Peyer's patch (tissue), 4 donors: ENCODE measurements at regions not wholly inside any gene's neighbourhood (a gene's known extent, or its start where the extent isn't known, plus 50 kb on each side); places are given as distances from the start of the nearest gene placed in this dataset.

ENCODE experiments used
- DNase-seq, 3 donors: peaks; one replicate each; pipeline ENCODE4 v3.0.0-alpha.2; 2017 to 2019
- H3K27ac ChIP-seq, 4 donors: fragments of 200-600 bp; sonication (generic); one replicate each; pipeline ENCODE4 v1.5.1; 2016 to 2019
- H3K27me3 ChIP-seq, 2 donors: fragments of 200-600 bp; sonication (generic); one replicate each; pipeline ENCODE4 v1.5.1; 2019
- H3K36me3 ChIP-seq, 3 donors: fragments of 200-600 bp; sonication (generic); one replicate each; pipeline ENCODE4 v1.5.1; 2016 to 2019
- H3K4me1 ChIP-seq, 4 donors: fragments of 200-600 bp; sonication (generic); one replicate each; pipeline ENCODE4 v1.5.1; 2016 to 2019
- H3K4me3 ChIP-seq, 4 donors: fragments of 200-600 bp; sonication (generic); 1 replicate in 3 of 4; 2 replicates in 1 of 4; pipeline ENCODE4 v1.5.1; 2016 to 2019; ENCODE audit warnings: mild to moderate bottlenecking in 1 of 4
- H3K9me3 ChIP-seq, 4 donors: fragments of 200-600 bp; sonication (generic); one replicate each; pipeline ENCODE4 v1.5.1; 2016 to 2019; ENCODE audit warnings: mild to moderate bottlenecking in 1 of 4
- CTCF ChIP-seq, 6 experiments: fragments of 450-650 bp in 4 of 6; fragments of 200-600 bp in 2 of 6; sonication (generic) in 1 of 6; IDR thresholded peaks; one replicate each; pipeline ENCODE4 v1.5.1; 2017 to 2019; ENCODE audit warnings: antibody characterized with exemption in 6 of 6, mild to moderate bottlenecking in 3 of 6, moderate library complexity in 1 of 6
- POLR2A ChIP-seq, 2 donors: fragments of 450-650 bp; IDR thresholded peaks; one replicate each; pipeline ENCODE4 v1.5.1; 2017; ENCODE audit warnings: antibody characterized with exemption in 2 of 2, mild to moderate bottlenecking in 2 of 2, moderate library complexity in 2 of 2

GRCh38 chr14:40601063-40601462 is 1005.6 kb upstream of the LRFN5 start:
- Histone ChIP-seq H3K4me1 (no peaks in the 10 kb centered on the region), H3K27me3 (no peaks in the 10 kb centered on the region), H3K4me3 (no peak overlapping the region), H3K9me3 (no peaks in the 10 kb centered on the region), H3K36me3 (no peaks in the 10 kb centered on the region), H3K27ac (no peak overlapping the region)
- DNase-seq, result no peak
- TF ChIP-seq POLR2A (IDR thresholded peaks at IDR 0.05) (no peak), CTCF (IDR thresholded peaks at IDR 0.05) (no peak)

GRCh38 chr14:40599725-40600124 is 1007.0 kb upstream of the LRFN5 start:
- H3K4me3 ChIP-seq, result no peak overlapping the region
- no peak for DNase-seq
- TF ChIP-seq CTCF (IDR thresholded peaks at IDR 0.05) (no peak), POLR2A (IDR thresholded peaks at IDR 0.05) (no peak)
- no peaks in the 10 kb centered on the region for H3K36me3 ChIP-seq
- no peaks in the 10 kb centered on the region for H3K9me3 ChIP-seq
- H3K27ac ChIP-seq, result no peak overlapping the region
- H3K27me3 ChIP-seq, result no peaks in the 10 kb centered on the region
- H3K4me1 ChIP-seq, result no peaks in the 10 kb centered on the region

- TF ChIP-seq POLR2A (IDR thresholded peaks at IDR 0.05) (no peak), CTCF (IDR thresholded peaks at IDR 0.05) (no peak)
- H3K4me1 ChIP-seq, result no peaks in the 10 kb centered on the region
- no peaks in the 10 kb centered on the region for H3K36me3 ChIP-seq
- no peaks in the 10 kb centered on the region for H3K9me3 ChIP-seq
- H3K27ac ChIP-seq, result no peak overlapping the region
- H3K27me3 ChIP-seq, result no peaks in the 10 kb centered on the region
- no peak overlapping the region for H3K4me3 ChIP-seq
- no peak for DNase-seq
Measured at GRCh38 chr14:40581264-40581663, 1025.4 kb upstream of the LRFN5 start.

GRCh38 chr14:40576880-40577478 is 1029.7 kb upstream of the LRFN5 start:
- Histone ChIP-seq H3K9me3 (no peaks in the 10 kb centered on the region), H3K27me3 (no peaks in the 10 kb centered on the region), H3K4me3 (no peak overlapping the region), H3K27ac (no peak overlapping the region), H3K36me3 (no peaks in the 10 kb centered on the region), H3K4me1 (no peaks in the 10 kb centered on the region)
- TF ChIP-seq CTCF (IDR thresholded peaks at IDR 0.05) (no peak), POLR2A (IDR thresholded peaks at IDR 0.05) (no peak)
- DNase-seq, result no peak

GRCh38 chr14:40574780-40575179 is 1031.9 kb upstream of the LRFN5 start:
- H3K9me3 ChIP-seq, result no peaks in the 10 kb centered on the region
- no peaks in the 10 kb centered on the region for H3K4me1 ChIP-seq
- DNase-seq, result no peak
- no peak overlapping the region for H3K27ac ChIP-seq
- no peak overlapping the region for H3K4me3 ChIP-seq
- H3K27me3 ChIP-seq, result no peaks in the 10 kb centered on the region
- no peaks in the 10 kb centered on the region for H3K36me3 ChIP-seq
- TF ChIP-seq CTCF (IDR thresholded peaks at IDR 0.05) (no peak), POLR2A (IDR thresholded peaks at IDR 0.05) (no peak)

GRCh38 chr14:40525314-40525713 is 1081.4 kb upstream of the LRFN5 start:
- Histone ChIP-seq H3K27ac (no peak overlapping the region), H3K4me3 (no peak overlapping the region), H3K36me3 (no peaks in the 10 kb centered on the region), H3K4me1 (no peaks in the 10 kb centered on the region), H3K27me3 (no peaks in the 10 kb centered on the region), H3K9me3 (no peaks in the 10 kb centered on the region)
- DNase-seq, result no peak
- TF ChIP-seq POLR2A (IDR thresholded peaks at IDR 0.05) (no peak), CTCF (IDR thresholded peaks at IDR 0.05) (no peak)
